NT2/D1 (cell line): ENCODE measurements at regions not wholly inside any gene's neighbourhood (a gene's known extent, or its start where the extent isn't known, plus 50 kb on each side); places are given as distances from the start of the nearest gene placed in this dataset.

Experiments used
- DNase-seq: peaks from one replicate; pipeline ENCODE4 v3.0.0-alpha.2; 2011; ENCODE audit warnings: low read depth, low spot score
- H3K27me3 ChIP-seq: 2 replicates; pipeline ENCODE4 v1.6.0; 2011; ENCODE audit warnings: mild to moderate bottlenecking; ENCODE audit not compliant: insufficient read length, insufficient read depth
- H3K36me3 ChIP-seq: 2 replicates; pipeline ENCODE4 v1.6.1; 2011; ENCODE audit warnings: mild to moderate bottlenecking, low read length, mixed read lengths; ENCODE audit not compliant: insufficient read depth, insufficient read length
- H3K4me1 ChIP-seq: 2 replicates; pipeline ENCODE4 v1.5.1; 2011; ENCODE audit not compliant: insufficient read depth, insufficient read length
- H3K4me3 ChIP-seq: 2 replicates; pipeline ENCODE4 v1.5.1; 2011; ENCODE audit warnings: low read depth; ENCODE audit not compliant: insufficient read length
- H3K9ac ChIP-seq: 2 replicates; pipeline ENCODE4 v1.6.0; 2011; ENCODE audit warnings: low read depth; ENCODE audit not compliant: insufficient read length
- H3K9me3 ChIP-seq: 2 replicates; pipeline ENCODE4 v1.5.1; 2011; ENCODE audit warnings: mild to moderate bottlenecking, low read length; ENCODE audit not compliant: insufficient read depth
- SUZ12 ChIP-seq: IDR thresholded peaks from 2 replicates; pipeline ENCODE4 v1.6.1; 2011; ENCODE audit not compliant: insufficient read length, insufficient read depth; ENCODE audit errors: extremely low read depth
- YY1 ChIP-seq: IDR thresholded peaks from 2 replicates; pipeline ENCODE4 v1.6.1; 2011; ENCODE audit not compliant: insufficient read length, insufficient read depth
- ZNF274 ChIP-seq: IDR thresholded peaks from 2 replicates; pipeline ENCODE4 v1.6.1; 2011; ENCODE audit warnings: mild to moderate bottlenecking, low read depth, low read length

GRCh38 chr3:81161100-81161499 lies 600.3 kb downstream of the GBE1 start:
- TF ChIP-seq YY1 (no peak), ZNF274 (no peak), SUZ12 (no peak)
- H3K9me3 ChIP-seq, result no peaks in the 10 kb centered on the region
- no peaks in the 10 kb centered on the region for H3K27me3 ChIP-seq

GRCh38 chr3:81154611-81155143 lies 606.8 kb downstream of the GBE1 start:
- no peak overlapping the region for H3K4me3 ChIP-seq
- no peaks in the 10 kb centered on the region for H3K27me3 ChIP-seq
- TF ChIP-seq YY1 (no peak), ZNF274 (no peak), SUZ12 (no peak)
- no peaks in the 10 kb centered on the region for H3K9me3 ChIP-seq
- H3K4me1 ChIP-seq, result no peaks in the 10 kb centered on the region
- no peak overlapping the region for H3K9ac ChIP-seq
- no peaks in the 10 kb centered on the region for H3K36me3 ChIP-seq
- DNase-seq, result no peak

More at GRCh38 chr3:81161100-81161499, 600.3 kb downstream of the GBE1 start:
- Histone ChIP-seq H3K4me1 (no peaks in the 10 kb centered on the region), H3K9ac (no peak overlapping the region), H3K36me3 (no peaks in the 10 kb centered on the region), H3K4me3 (no peak overlapping the region)
- no peak for DNase-seq

DNA sequence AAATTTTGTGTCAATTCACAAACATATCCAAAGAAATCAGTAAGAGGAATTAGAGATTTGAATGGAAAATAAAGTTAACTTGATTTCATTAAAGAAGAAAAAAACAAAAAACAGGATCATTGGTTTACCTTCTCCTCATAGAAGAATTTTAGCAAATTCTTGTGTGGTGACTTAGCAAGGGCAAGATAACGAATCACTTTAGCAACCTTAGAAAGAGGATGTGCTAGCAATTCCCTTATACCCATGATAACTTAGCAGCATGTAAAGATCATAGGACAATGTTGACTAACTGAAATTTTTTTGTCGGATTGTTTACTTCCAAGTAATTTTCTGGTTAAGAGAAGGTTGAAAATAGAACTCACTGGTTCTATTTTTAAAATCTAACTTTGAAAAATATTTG lies 609.3 kb downstream of the GBE1 start:
- no peaks in the 10 kb centered on the region for H3K4me1 ChIP-seq
- no peak for TF ChIP-seq ZNF274
- TF ChIP-seq YY1, result no peak
- TF ChIP-seq SUZ12, result no peak
- no peaks in the 10 kb centered on the region for H3K27me3 ChIP-seq
- H3K4me3 ChIP-seq, result no peak overlapping the region
- H3K36me3 ChIP-seq, result no peaks in the 10 kb centered on the region
- no peak for DNase-seq
- H3K9ac ChIP-seq, result no peak overlapping the region
- H3K9me3 ChIP-seq, result no peaks in the 10 kb centered on the region

DNA sequence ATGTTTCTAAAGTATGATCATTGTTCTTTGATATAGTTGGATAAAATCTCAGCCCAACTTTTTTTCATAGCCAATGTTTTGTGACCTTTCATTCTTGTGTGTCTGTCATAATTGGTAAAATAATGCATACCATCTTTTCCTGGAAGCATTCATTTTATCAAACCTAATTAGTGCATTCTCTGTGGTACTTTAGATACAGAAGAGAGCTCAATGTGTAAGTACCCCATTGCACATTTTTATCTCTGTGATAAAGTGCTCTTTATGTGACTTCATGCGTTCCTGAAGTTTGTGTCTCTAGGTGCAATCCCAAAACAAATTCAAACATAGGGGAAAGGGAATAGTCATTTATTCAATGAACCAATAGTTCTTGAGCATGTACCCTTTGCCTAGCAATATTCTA lies 628.5 kb downstream of the GBE1 start:
- Histone ChIP-seq H3K4me3 (no peak overlapping the region), H3K4me1 (peaks cover 2% of the 10 kb centered on the region), H3K9ac (no peak overlapping the region), H3K36me3 (no peaks in the 10 kb centered on the region), H3K9me3 (no peaks in the 10 kb centered on the region; the same call in 1 of the 2 replicates), H3K27me3 (no peaks in the 10 kb centered on the region)
- no peak for DNase-seq
- no peak for TF ChIP-seq SUZ12
- TF ChIP-seq YY1, result no peak
- TF ChIP-seq ZNF274, result no peak

- Histone ChIP-seq H3K4me3 (no peak overlapping the region), H3K9ac (no peak overlapping the region), H3K9me3 (no peaks in the 10 kb centered on the region), H3K4me1 (no peaks in the 10 kb centered on the region), H3K27me3 (no peaks in the 10 kb centered on the region), H3K36me3 (no peaks in the 10 kb centered on the region)
- TF ChIP-seq ZNF274, result no peak
- DNase-seq, result no peak
Measured at GRCh38 chr3:81105789-81106488, 655.5 kb downstream of the GBE1 start.

DNA sequence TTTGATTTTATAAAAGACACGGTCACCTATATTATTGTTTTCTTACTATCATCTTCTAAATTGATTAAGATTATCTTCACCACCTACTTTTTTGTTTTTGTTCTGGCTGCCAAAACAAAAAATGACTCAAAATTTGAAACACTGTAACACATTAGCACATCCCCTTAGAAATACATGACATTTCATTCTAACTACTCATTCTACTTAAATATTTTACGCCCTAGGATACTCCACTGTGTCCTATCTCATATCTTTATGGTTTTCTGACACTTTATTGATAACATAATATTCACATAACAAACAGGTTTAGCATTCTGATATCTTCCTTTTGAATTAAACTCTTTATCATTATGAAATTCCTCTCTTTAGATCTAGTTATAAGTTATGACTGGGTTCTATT lies 656.2 kb downstream of the GBE1 start:
- H3K27me3 ChIP-seq, result no peaks in the 10 kb centered on the region
- DNase-seq, result no peak
- no peaks in the 10 kb centered on the region for H3K9me3 ChIP-seq
- H3K4me1 ChIP-seq, result no peaks in the 10 kb centered on the region
- no peak overlapping the region for H3K9ac ChIP-seq
- H3K36me3 ChIP-seq, result no peaks in the 10 kb centered on the region
- no peak overlapping the region for H3K4me3 ChIP-seq
- no peak for TF ChIP-seq SUZ12
- TF ChIP-seq YY1, result no peak
- TF ChIP-seq ZNF274, result no peak

- no peak for DNase-seq
- Histone ChIP-seq H3K9me3 (no peaks in the 10 kb centered on the region), H3K4me3 (no peak overlapping the region), H3K4me1 (no peaks in the 10 kb centered on the region), H3K27me3 (no peaks in the 10 kb centered on the region), H3K9ac (no peak overlapping the region), H3K36me3 (no peaks in the 10 kb centered on the region)
- no peak for TF ChIP-seq ZNF274
- TF ChIP-seq SUZ12, result no peak
- TF ChIP-seq YY1, result no peak
Measured at GRCh38 chr3:81097889-81098288, 663.6 kb downstream of the GBE1 start.
